ENCODE measurements at regions not wholly inside any gene's neighbourhood (a gene's known extent, or its start where the extent isn't known, plus 50 kb on each side); places are given as distances from the start of the nearest gene placed in this dataset.

GRCh38 chr6:44682987-44683779, 295.7 kb downstream of the CDC5L start:
- DNase-seq: no peak

- no peak for DNase-seq
These were observed 297.7 kb downstream of the CDC5L start for GRCh38 chr6:44685213-44685612.

- DNase-seq: no peak
These were observed 308.6 kb downstream of the CDC5L start for GRCh38 chr6:44696099-44696498.

- DNase-seq: no peak
These were observed 309.2 kb downstream of the CDC5L start for GRCh38 chr6:44696686-44697085.

GRCh38 chr6:44697327-44697726, 309.8 kb downstream of the CDC5L start:
- peak; percentile 45 for DNase-seq

GRCh38 chr6:44698602-44699001, 311.1 kb downstream of the CDC5L start:
- no peak for DNase-seq

GRCh38 chr6:44699082-44699481, 311.6 kb downstream of the CDC5L start:
- DNase-seq: no peak

- no peak for DNase-seq
These were observed 312.3 kb downstream of the CDC5L start for GRCh38 chr6:44699851-44700250.

GRCh38 chr6:44700422-44700821, 312.9 kb downstream of the CDC5L start:
- DNase-seq: no peak

GRCh38 chr6:44701038-44701636, 313.6 kb downstream of the CDC5L start:
- peak; percentile 45 for DNase-seq

GRCh38 chr6:44701637-44702101, 314.2 kb downstream of the CDC5L start:
- peak; percentile 42 for DNase-seq

- no peak for DNase-seq
These were observed 314.8 kb downstream of the CDC5L start for GRCh38 chr6:44702292-44702691.

GRCh38 chr6:44704240-44705150, 317.0 kb downstream of the CDC5L start:
- DNase-seq: no peak

- DNase-seq: no peak
These were observed 318.1 kb downstream of the CDC5L start for GRCh38 chr6:44705596-44705995.

GRCh38 chr6:44706011-44706410, 318.5 kb downstream of the CDC5L start:
- DNase-seq: no peak

- no peak for DNase-seq
These were observed 320.7 kb downstream of the CDC5L start for GRCh38 chr6:44708208-44708607.

GRCh38 chr6:44712353-44713111, 325.0 kb downstream of the CDC5L start:
- DNase-seq: peak; percentile 60

GRCh38 chr6:44715188-44715587, 327.7 kb downstream of the CDC5L start:
- DNase-seq: peak; percentile 47

GRCh38 chr6:44715925-44716324, 328.4 kb downstream of the CDC5L start:
- no peak for DNase-seq

- DNase-seq: no peak
These were observed 329.9 kb downstream of the CDC5L start for GRCh38 chr6:44717431-44717830.

GRCh38 chr6:44721954-44722578, 334.6 kb downstream of the CDC5L start:
- no peak for DNase-seq

- no peak for DNase-seq
These were observed 335.2 kb downstream of the CDC5L start for GRCh38 chr6:44722736-44723135.
